ENCODE measurements at regions not wholly inside any gene's neighbourhood (a gene's known extent, or its start where the extent isn't known, plus 50 kb on each side); places are given as distances from the start of the nearest gene placed in this dataset.

DNA sequence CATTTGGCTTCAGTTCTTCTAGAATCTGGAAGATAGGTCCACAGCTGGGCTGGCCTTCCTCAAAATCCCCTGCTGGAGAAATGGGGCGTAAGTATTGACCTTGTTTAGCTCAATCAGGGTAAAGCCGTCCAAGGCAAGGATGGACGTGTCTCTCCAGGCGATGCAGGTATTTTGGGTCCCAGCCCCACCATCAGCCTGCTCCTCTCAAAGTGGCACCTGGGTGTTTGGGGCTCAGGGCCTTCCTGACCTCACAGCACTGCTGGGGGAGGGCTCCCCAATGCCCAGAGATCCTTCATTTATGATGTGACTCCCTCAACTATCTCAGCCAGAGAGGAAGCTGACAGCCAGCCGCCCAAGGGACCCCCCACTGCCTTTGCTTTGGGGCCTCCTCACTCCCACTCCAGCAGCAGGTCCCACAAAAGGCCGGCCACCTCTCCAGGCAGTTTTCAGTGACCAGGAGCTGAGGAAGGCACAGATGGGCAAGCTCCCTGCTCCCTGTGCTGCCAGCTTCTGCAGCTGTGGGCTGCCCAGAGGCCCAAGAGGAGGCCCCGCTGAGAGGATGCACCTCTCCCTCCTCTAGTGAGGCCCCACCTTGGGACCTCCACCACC is 140.0 kb upstream of the TCERG1L start:
- POLR2A ChIA-PET = no interaction called here
- TF ChIP-seq, protein P1, sequence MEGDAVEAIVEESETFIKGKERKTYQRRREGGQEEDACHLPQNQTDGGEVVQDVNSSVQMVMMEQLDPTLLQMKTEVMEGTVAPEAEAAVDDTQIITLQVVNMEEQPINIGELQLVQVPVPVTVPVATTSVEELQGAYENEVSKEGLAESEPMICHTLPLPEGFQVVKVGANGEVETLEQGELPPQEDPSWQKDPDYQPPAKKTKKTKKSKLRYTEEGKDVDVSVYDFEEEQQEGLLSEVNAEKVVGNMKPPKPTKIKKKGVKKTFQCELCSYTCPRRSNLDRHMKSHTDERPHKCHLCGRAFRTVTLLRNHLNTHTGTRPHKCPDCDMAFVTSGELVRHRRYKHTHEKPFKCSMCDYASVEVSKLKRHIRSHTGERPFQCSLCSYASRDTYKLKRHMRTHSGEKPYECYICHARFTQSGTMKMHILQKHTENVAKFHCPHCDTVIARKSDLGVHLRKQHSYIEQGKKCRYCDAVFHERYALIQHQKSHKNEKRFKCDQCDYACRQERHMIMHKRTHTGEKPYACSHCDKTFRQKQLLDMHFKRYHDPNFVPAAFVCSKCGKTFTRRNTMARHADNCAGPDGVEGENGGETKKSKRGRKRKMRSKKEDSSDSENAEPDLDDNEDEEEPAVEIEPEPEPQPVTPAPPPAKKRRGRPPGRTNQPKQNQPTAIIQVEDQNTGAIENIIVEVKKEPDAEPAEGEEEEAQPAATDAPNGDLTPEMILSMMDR (IDR thresholded peaks at IDR 0.05; ENCODE audit: insufficient read depth, low read depth, low read length) = no peak
- CTCF ChIA-PET = no interaction called here
- no peak for DNase-seq (ENCODE audit: low read depth)
- Histone ChIP-seq H3K27me3 (ENCODE audit: control insufficient read depth, insufficient read depth, low read length) (no peaks in the 10 kb centered on the region), H3K4me3 (ENCODE audit: low read depth, low read length) (no peak overlapping the region), H3K36me3 (ENCODE audit: control insufficient read depth, insufficient read depth, low read length) (no peaks in the 10 kb centered on the region)

GRCh38 chr10:131452926-131453720 is 141.6 kb upstream of the TCERG1L start:
- CTCF ChIA-PET = no interaction called here
- H3K27me3 ChIP-seq (ENCODE audit: control insufficient read depth, insufficient read depth, low read length) = no peaks in the 10 kb centered on the region
- no peak for DNase-seq (ENCODE audit: low read depth)
- POLR2A ChIA-PET = no interaction called here
- H3K36me3 ChIP-seq (ENCODE audit: control insufficient read depth, insufficient read depth, low read length) = no peaks in the 10 kb centered on the region
- TF ChIP-seq, protein P1 (IDR thresholded peaks at IDR 0.05; ENCODE audit: insufficient read depth, low read depth, low read length) = no peak
- H3K4me3 ChIP-seq (ENCODE audit: low read depth, low read length) = no peak overlapping the region

GRCh38 chr10:131453721-131454634 is 142.5 kb upstream of the TCERG1L start:
- DNase-seq (ENCODE audit: low read depth) = no peak
- TF ChIP-seq, protein P1 (IDR thresholded peaks at IDR 0.05; ENCODE audit: insufficient read depth, low read depth, low read length) = no peak
- H3K27me3 ChIP-seq (ENCODE audit: control insufficient read depth, insufficient read depth, low read length) = no peaks in the 10 kb centered on the region
- no peaks in the 10 kb centered on the region for H3K36me3 ChIP-seq (ENCODE audit: control insufficient read depth, insufficient read depth, low read length)
- ChIA-PET POLR2A (no interaction called here), CTCF (interaction anchor here (0.7 kb wide), 1 partner anchor 42 kb away, joined by 3 read pairs; no protein-coding TSS in a partner anchor)
- H3K4me3 ChIP-seq (ENCODE audit: low read depth, low read length) = no peak overlapping the region

DNA sequence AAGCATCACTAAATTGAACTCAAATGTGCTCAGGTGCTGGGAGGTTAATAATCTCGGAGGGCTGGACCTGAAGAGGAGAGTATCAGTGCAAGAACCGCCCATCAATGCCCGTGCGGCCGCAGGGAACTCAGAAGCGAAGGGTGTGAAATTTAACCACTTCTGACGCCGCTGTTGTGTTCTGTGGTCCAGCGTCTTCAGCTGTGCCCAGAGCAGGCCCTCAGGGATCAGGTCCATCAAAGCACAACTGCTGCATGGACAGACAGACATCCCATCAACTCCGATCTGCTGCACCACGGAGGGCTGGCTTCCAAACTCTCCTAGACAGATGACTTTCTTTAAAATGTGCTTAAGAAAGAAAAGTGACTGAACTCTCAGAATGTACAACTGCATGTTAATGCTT is 144.9 kb upstream of the TCERG1L start:
- DNase-seq (ENCODE audit: low read depth) = no peak
- ChIA-PET CTCF (no interaction called here), POLR2A (no interaction called here)
- TF ChIP-seq, protein P1 (IDR thresholded peaks at IDR 0.05; ENCODE audit: insufficient read depth, low read depth, low read length) = no peak
- H3K4me3 ChIP-seq (ENCODE audit: low read depth, low read length) = no peak overlapping the region
- H3K27me3 ChIP-seq (ENCODE audit: control insufficient read depth, insufficient read depth, low read length) = no peaks in the 10 kb centered on the region
- H3K36me3 ChIP-seq (ENCODE audit: control insufficient read depth, insufficient read depth, low read length) = no peaks in the 10 kb centered on the region

GRCh38 chr10:131461093-131461492 is 149.6 kb upstream of the TCERG1L start:
- ChIA-PET CTCF (no interaction called here), POLR2A (no interaction called here)
- Histone ChIP-seq H3K4me3 (ENCODE audit: low read depth, low read length) (no peak overlapping the region), H3K27me3 (ENCODE audit: control insufficient read depth, insufficient read depth, low read length) (no peaks in the 10 kb centered on the region), H3K36me3 (ENCODE audit: control insufficient read depth, insufficient read depth, low read length) (no peaks in the 10 kb centered on the region)
- TF ChIP-seq, protein P1 (IDR thresholded peaks at IDR 0.05; ENCODE audit: insufficient read depth, low read depth, low read length) = no peak
- no peak for DNase-seq (ENCODE audit: low read depth)
